ENCODE measurements at regions not wholly inside any gene's neighbourhood (a gene's known extent, or its start where the extent isn't known, plus 50 kb on each side); places are given as distances from the start of the nearest gene placed in this dataset.

GRCh38 chr7:106178593-106179134, 66.6 kb upstream of the SYPL1 start:
- no peaks in the 10 kb centered on the region for H3K9me3 ChIP-seq (ENCODE audit: control extremely low read depth in 1 of 3, control insufficient read depth in 2 of 3, insufficient read depth in 1 of 3, low read length in 2 of 3)
- no peak overlapping the region for H3K4me3 Mint-ChIP-seq
- CTCF ChIA-PET = interaction anchor here (1.1 to 7.9 kb wide), 3 partner anchors 103 to 557 kb away, joined by 3 to 310 read pairs (median 8); no protein-coding TSS in a partner anchor

More at GRCh38 chr7:106178593-106179134, 66.6 kb upstream of the SYPL1 start:
- Histone ChIP-seq H3K27me3 (replicated peaks in 1 of 4; ENCODE audit: control extremely low read depth in 1 of 4, control insufficient read depth in 3 of 4, insufficient read depth in 4 of 4, low read length in 3 of 4) (peaks cover 0 to 6% (median 5%) of the 10 kb centered on the region in 4 experiments), H3K79me2 (ENCODE audit: control insufficient read depth, insufficient read depth, low read length) (no peaks in the 10 kb centered on the region), H3K4me1 (ENCODE audit: control insufficient read depth in 2 of 2, insufficient read depth in 2 of 2, low read length in 2 of 2) (peaks cover 5 to 13% of the 10 kb centered on the region in 2 donors), H4K20me1 (ENCODE audit: control insufficient read depth, insufficient read depth, low read length, poor library complexity, severe bottlenecking) (no peaks in the 10 kb centered on the region), H2AFZ (ENCODE audit: insufficient read depth, low read depth, low read length, poor library complexity, severe bottlenecking) (no peak overlapping the region), H3K9ac (ENCODE audit: low read length) (no peak overlapping the region), H3K36me3 (replicated peaks in 1 of 2; ENCODE audit: control extremely low read depth in 1 of 2, control insufficient read depth in 1 of 2, extremely low read depth in 1 of 2, insufficient read depth in 2 of 2, low read length in 1 of 2) (no peaks in the 10 kb centered on the region), H3K4me3 (ENCODE audit: control extremely low read depth in 1 of 5, extremely low read depth in 1 of 5, insufficient read depth in 1 of 5, low read depth in 2 of 5, low read length in 4 of 5) (no peak overlapping the region), H3K27ac (ENCODE audit: low read length in 2 of 2) (no peak overlapping the region), H3K4me2 (replicated peaks; ENCODE audit: low read depth, low read length, poor library complexity, severe bottlenecking) (no peak overlapping the region)
- TF ChIP-seq CTCF (IDR thresholded peaks at IDR 0.05) = no peak
- Mint-ChIP-seq H3K27ac (no peak overlapping the region), H3K27me3 (peaks cover 13% of the 10 kb centered on the region), H3K4me1 (peaks cover 11% of the 10 kb centered on the region), H3K9me3 (ENCODE audit: insufficient read depth) (no peaks in the 10 kb centered on the region)
- intact Hi-C loops (cut with micrococcal nuclease) = loop anchor here (5.0 kb wide), 1 partner anchor 104 kb away; the partner anchor contains the start of gene NAMPT
- ATAC-seq (ENCODE audit: low read depth) (no peak), DNase-seq (no peak)
- POLR2A ChIA-PET = no interaction called here
- WGBS (ENCODE audit: insufficient coverage) = 98% methylated on average over 3 of the region's 3 CpGs

Measured in B cell (primary cell).